HCT116 (cell line): ENCODE measurements at regions not wholly inside any gene's neighbourhood (a gene's known extent, or its start where the extent isn't known, plus 50 kb on each side); places are given as distances from the start of the nearest gene placed in this dataset.

ENCODE experiments used
- ATAC-seq: fragments of 200-7000 bp; cut with Tn5 transposase; 2 replicates; pipeline ENCODE4 v1.9.1; 2020; ENCODE audit warnings: mild to moderate bottlenecking, moderate library complexity
- BruUV-seq: library from RNA; stranded (reverse); fragments of 400-500 nt; replicated peaks from 2 replicates; lab custom pipeline; 2021; lab: Mats Ljungman, UMichigan
- CTCF ChIA-PET: fragments of 300-600 bp; sonication (Branson Sonifier 250); formaldehyde crosslinking; loops from one replicate; lab custom pipeline; 2021; ENCODE audit warnings: antibody characterized with exemption; lab: Charles Lee
- POLR2A ChIA-PET: fragments of 300-600, 350-600 bp; sonication (Branson Sonifier 250); formaldehyde crosslinking; loops from one replicate; lab custom pipeline; 2021; ENCODE audit warnings: antibody characterized with exemption; lab: Charles Lee
- RAD21 ChIA-PET, 2 experiments: fragments of 300-600 bp; sonication (Branson Sonifier 250); formaldehyde crosslinking; loops; one replicate each; lab custom pipeline; 2023; ENCODE audit warnings: low total read pairs in 2 of 2; ENCODE audit not compliant: uncharacterized antibody in 2 of 2, unreplicated experiment in 2 of 2, low non-redundant PET in 1 of 2; lab: Charles Lee
- DNase-seq: peaks from one replicate; pipeline ENCODE4 v3.0.0-alpha.2; 2010; ENCODE audit warnings: low read depth, low spot score
- H2AFZ ChIP-seq: fragments of 200-600 bp; shearing (Covaris generic), sonication (generic); 2 replicates; pipeline ENCODE4 v1.6.1; 2017; ENCODE audit warnings: low read depth, mixed run types, mixed read lengths, antibody characterized with exemption, low read length; ENCODE audit not compliant: poor library complexity, severe bottlenecking
- H3K27ac ChIP-seq: 2 replicates; pipeline ENCODE4 v1.5.1; 2012; ENCODE audit warnings: low read depth, low read length
- H3K27me3 ChIP-seq: fragments of 200-600 bp; sonication (generic); 2 replicates; pipeline ENCODE4 v1.6.1; 2016; ENCODE audit warnings: mixed run types, low read length, mixed read lengths; ENCODE audit not compliant: insufficient read depth
- H3K36me3 ChIP-seq, 2 experiments: fragments of 200-500 bp in 1 of 2; fragments of 200-600 bp in 1 of 2; sonication (Bioruptor generic) in 1 of 2; sonication (generic) in 1 of 2; 2 replicates each; pipeline versions ENCODE4 v1.5.1 to v1.6.1; 2014 to 2016; ENCODE audit warnings: low read length in 2 of 2, inconsistent platforms in 1 of 2, mixed read lengths in 1 of 2, mixed run types in 1 of 2; ENCODE audit not compliant: insufficient read depth in 2 of 2, control insufficient read depth in 1 of 2
- H3K4me1 ChIP-seq, 2 experiments: fragments of 200-600 bp in 1 of 2; sonication (generic) in 1 of 2; 2 replicates each; pipeline versions ENCODE4 v1.5.1 to v1.6.1; 2012 to 2017; ENCODE audit warnings: low read length in 2 of 2, inconsistent platforms in 1 of 2, mild to moderate bottlenecking in 1 of 2, mixed read lengths in 1 of 2, mixed run types in 1 of 2, moderate library complexity in 1 of 2; ENCODE audit not compliant: insufficient read depth in 2 of 2, control insufficient read depth in 1 of 2
- H3K4me2 ChIP-seq: fragments of 200-600 bp; sonication (generic); 2 replicates; pipeline ENCODE4 v1.6.1; 2017; ENCODE audit warnings: mixed run types, low read length, mixed read lengths
- H3K4me3 ChIP-seq, 2 experiments: fragments of 200-600 bp in 1 of 2; sonication (generic) in 1 of 2; replicated peaks in 1 of 2; 2 replicates each; pipeline ENCODE4 v1.5.1; 2011 to 2016; ENCODE audit warnings: low read length in 2 of 2, control low read depth in 1 of 2, low read depth in 1 of 2, mild to moderate bottlenecking in 1 of 2, mixed read lengths in 1 of 2, mixed run types in 1 of 2
- H3K79me2 ChIP-seq: fragments of 200-600 bp; sonication (generic); 2 replicates; pipeline ENCODE4 v1.6.1; 2017; ENCODE audit warnings: mild to moderate bottlenecking, mixed run types, low read length, moderate library complexity, mixed read lengths; ENCODE audit not compliant: insufficient read depth
- H3K9ac ChIP-seq: fragments of 200-600 bp; sonication (generic); 2 replicates; pipeline ENCODE4 v1.6.1; 2016; ENCODE audit warnings: low read length, mixed read lengths
- H3K9me2 ChIP-seq: fragments of 200-600 bp; sonication (generic), shearing (Covaris generic); 2 replicates; pipeline ENCODE4 v1.6.1; 2017; ENCODE audit warnings: mixed run types, mild to moderate bottlenecking, moderate library complexity; ENCODE audit not compliant: insufficient read depth
- H3K9me3 ChIP-seq, 2 experiments: fragments of 200-500 bp in 1 of 2; fragments of 200-600 bp in 1 of 2; sonication (Bioruptor generic) in 1 of 2; sonication (generic) in 1 of 2; 2 replicates each; pipeline ENCODE4 v1.6.1; 2014 to 2017; ENCODE audit warnings: low read length in 2 of 2, mixed read lengths in 2 of 2, inconsistent platforms in 1 of 2, low read depth in 1 of 2, mild to moderate bottlenecking in 1 of 2, mixed run types in 1 of 2, moderate library complexity in 1 of 2; ENCODE audit not compliant: control insufficient read depth in 1 of 2, insufficient read depth in 1 of 2
- H4K20me1 ChIP-seq: fragments of 200-600 bp; sonication (generic), shearing (Covaris generic); 2 replicates; pipeline ENCODE4 v1.6.1; 2017; ENCODE audit warnings: mixed run types, mild to moderate bottlenecking, moderate library complexity; ENCODE audit not compliant: insufficient read depth
- ELF1 ChIP-seq: IDR thresholded peaks from 2 replicates; pipeline ENCODE4 v1.6.1; 2012; ENCODE audit warnings: low read depth, borderline replicate concordance
- FOSL1 ChIP-seq: IDR thresholded peaks from 2 replicates; pipeline ENCODE4 v1.6.1; 2012; ENCODE audit warnings: low read depth
- POLR2AphosphoS5 ChIP-seq: IDR thresholded peaks from 2 replicates; pipeline ENCODE4 v1.6.1; 2011; ENCODE audit warnings: mild to moderate bottlenecking, low read depth, low read length, moderate library complexity
- intact Hi-C: fragments of 100-400 bp; cut with micrococcal nuclease; formaldehyde crosslinking; loops from 2 replicates; pipeline ENCODE4 v1.10.0; 2022
- TF ChIP-seq, protein P1 (sequence below): IDR thresholded peaks from 2 replicates; pipeline ENCODE4 v1.6.1; 2012
- TF ChIP-seq, protein P2 (sequence below), 3 experiments: fragments of 200-600 bp in 1 of 3; sonication (generic) in 1 of 3; IDR thresholded peaks in 2 of 3; conservative IDR thresholded peaks in 1 of 3; 2 replicates each; pipeline ENCODE4 v1.5.1; 2012 to 2017; ENCODE audit warnings: low read depth in 2 of 3, low read length in 2 of 3, antibody characterized with exemption in 1 of 3, borderline replicate concordance in 1 of 3, control low read depth in 1 of 3, mild to moderate bottlenecking in 1 of 3, mixed read lengths in 1 of 3, mixed run types in 1 of 3, moderate library complexity in 1 of 3; ENCODE audit not compliant: insufficient read depth in 1 of 3
- TF ChIP-seq, protein P3 (sequence below): IDR thresholded peaks from 2 replicates; pipeline ENCODE4 v1.6.1; 2012

DNA sequence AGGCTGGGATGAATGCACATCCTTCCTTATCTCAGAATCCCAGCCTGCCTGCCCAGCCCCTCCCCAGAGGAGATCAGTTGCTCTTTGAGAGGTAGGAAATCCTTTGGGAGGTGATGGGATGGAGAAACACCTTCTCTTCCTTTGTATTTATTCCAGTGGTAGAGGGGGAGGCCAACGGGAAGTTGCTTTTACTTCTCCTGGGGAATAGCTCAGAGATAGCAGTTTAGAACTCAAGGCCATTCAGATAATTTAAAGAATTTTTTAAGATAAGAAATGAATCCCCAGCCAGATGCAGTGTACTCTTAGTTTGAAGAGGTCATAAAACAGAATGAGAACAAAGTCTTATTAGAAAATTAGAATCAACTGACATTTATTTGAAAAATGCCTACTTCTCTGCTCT lies 67.4 kb upstream of the PPM1B start:
- H2AFZ ChIP-seq = no peak overlapping the region
- H3K9me3 ChIP-seq = no peaks in the 10 kb centered on the region
- ChIA-PET CTCF (no interaction called here), RAD21 (no interaction called here), POLR2A (no interaction called here)
- no peak for DNase-seq
- intact Hi-C loops = no loop called here
- no peak for ATAC-seq
- no peaks in the 10 kb centered on the region for H3K27me3 ChIP-seq
- no peaks in the 10 kb centered on the region for H3K9me2 ChIP-seq
- H3K4me1 ChIP-seq = peaks cover 0 to 10% of the 10 kb centered on the region in 2 experiments; a peak in 2 of 4 replicates
- H3K4me2 ChIP-seq = no peak overlapping the region
- H3K4me3 ChIP-seq = no peak overlapping the region
- no peaks in the 10 kb centered on the region for H3K79me2 ChIP-seq
- no TSS peak for BruUV-seq
- H3K36me3 ChIP-seq = no peaks in the 10 kb centered on the region
- no peak for TF ChIP-seq FOSL1
- TF ChIP-seq, protein P1, sequence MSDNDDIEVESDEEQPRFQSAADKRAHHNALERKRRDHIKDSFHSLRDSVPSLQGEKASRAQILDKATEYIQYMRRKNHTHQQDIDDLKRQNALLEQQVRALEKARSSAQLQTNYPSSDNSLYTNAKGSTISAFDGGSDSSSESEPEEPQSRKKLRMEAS = no peak
- TF ChIP-seq, protein P2, sequence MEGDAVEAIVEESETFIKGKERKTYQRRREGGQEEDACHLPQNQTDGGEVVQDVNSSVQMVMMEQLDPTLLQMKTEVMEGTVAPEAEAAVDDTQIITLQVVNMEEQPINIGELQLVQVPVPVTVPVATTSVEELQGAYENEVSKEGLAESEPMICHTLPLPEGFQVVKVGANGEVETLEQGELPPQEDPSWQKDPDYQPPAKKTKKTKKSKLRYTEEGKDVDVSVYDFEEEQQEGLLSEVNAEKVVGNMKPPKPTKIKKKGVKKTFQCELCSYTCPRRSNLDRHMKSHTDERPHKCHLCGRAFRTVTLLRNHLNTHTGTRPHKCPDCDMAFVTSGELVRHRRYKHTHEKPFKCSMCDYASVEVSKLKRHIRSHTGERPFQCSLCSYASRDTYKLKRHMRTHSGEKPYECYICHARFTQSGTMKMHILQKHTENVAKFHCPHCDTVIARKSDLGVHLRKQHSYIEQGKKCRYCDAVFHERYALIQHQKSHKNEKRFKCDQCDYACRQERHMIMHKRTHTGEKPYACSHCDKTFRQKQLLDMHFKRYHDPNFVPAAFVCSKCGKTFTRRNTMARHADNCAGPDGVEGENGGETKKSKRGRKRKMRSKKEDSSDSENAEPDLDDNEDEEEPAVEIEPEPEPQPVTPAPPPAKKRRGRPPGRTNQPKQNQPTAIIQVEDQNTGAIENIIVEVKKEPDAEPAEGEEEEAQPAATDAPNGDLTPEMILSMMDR (IDR thresholded peaks at IDR 0.05 in 2 of 3, conservative IDR thresholded peaks at IDR 0.05 in 1 of 3; ENCODE audit: borderline replicate concordance in 1 of 3, insufficient read depth in 1 of 3, low read depth in 2 of 3, low read length in 2 of 3) = no peak
- TF ChIP-seq POLR2AphosphoS5 = no peak
- no peak overlapping the region for H3K27ac ChIP-seq
- H3K9ac ChIP-seq = no peak overlapping the region
- no peaks in the 10 kb centered on the region for H4K20me1 ChIP-seq

DNA sequence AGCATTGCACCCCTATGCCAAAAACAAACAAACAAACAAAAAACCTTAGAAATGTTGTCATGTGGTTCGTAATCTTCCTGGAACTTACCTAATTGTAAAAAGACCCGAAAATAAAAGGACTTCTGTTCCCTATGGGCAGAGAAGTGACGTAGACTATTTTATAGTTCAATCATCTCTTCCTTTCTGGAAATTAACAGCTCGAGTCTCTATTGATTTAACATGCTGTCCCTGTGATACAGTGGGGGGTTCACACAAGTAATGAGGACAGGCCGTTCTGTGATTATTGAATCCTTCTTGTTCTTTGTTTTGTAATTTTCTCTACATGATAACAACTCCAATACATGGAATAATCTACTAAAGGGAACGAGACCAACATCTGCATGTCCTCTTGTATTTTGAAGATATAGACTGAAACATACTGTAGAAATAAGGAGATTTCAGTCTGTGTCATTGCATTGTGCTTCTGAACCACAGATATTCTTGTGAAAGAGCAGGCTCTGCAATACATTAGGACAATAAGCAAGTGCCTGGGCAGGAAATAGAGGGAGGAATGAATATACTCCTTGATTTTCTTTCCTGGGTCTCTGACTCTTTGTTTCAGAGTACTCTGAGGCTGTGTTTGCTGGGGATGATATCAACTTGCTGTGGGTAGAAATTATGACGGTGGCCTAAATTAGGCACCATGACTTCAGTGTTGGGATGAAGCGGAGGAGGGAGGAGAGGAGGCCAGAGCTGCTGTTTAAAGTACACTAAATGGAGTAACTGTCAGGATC lies 65.7 kb upstream of the PPM1B start:
- Histone ChIP-seq H3K4me3 (no peak overlapping the region), H3K79me2 (no peaks in the 10 kb centered on the region), H3K9me3 (no peaks in the 10 kb centered on the region), H3K27ac (no peak overlapping the region), H4K20me1 (no peaks in the 10 kb centered on the region), H3K4me2 (no peak overlapping the region), H3K4me1 (peaks cover 0 to 10% of the 10 kb centered on the region in 2 experiments; a peak in 2 of 4 replicates), H3K9me2 (no peaks in the 10 kb centered on the region), H3K9ac (no peak overlapping the region), H3K36me3 (no peaks in the 10 kb centered on the region), H2AFZ (no peak overlapping the region), H3K27me3 (no peaks in the 10 kb centered on the region)
- BruUV-seq = no TSS peak
- ChIA-PET RAD21 (no interaction called here), POLR2A (no interaction called here), CTCF (no interaction called here)
- DNase-seq = no peak
- TF ChIP-seq, protein P3, sequence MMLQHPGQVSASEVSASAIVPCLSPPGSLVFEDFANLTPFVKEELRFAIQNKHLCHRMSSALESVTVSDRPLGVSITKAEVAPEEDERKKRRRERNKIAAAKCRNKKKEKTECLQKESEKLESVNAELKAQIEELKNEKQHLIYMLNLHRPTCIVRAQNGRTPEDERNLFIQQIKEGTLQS = no peak
- TF ChIP-seq ELF1 = no peak
- TF ChIP-seq, protein P1 = no peak
- intact Hi-C loops = no loop called here
- no peak for ATAC-seq
